A673 (cell line): ENCODE measurements at regions not wholly inside any gene's neighbourhood (a gene's known extent, or its start where the extent isn't known, plus 50 kb on each side); places are given as distances from the start of the nearest gene placed in this dataset.

Experiments
- BruUV-seq: library from RNA; stranded (reverse); fragments of 400-500 nt; replicated peaks from 2 replicates; lab custom pipeline; 2021; lab: Mats Ljungman, UMichigan
- CTCF ChIA-PET: fragments of 300-600 bp; sonication (Branson Sonifier 250); formaldehyde crosslinking; loops from one replicate; lab custom pipeline; 2022; ENCODE audit warnings: antibody characterized with exemption; lab: Charles Lee
- POLR2A ChIA-PET: fragments of 300-600 bp; sonication (Branson Sonifier 250); formaldehyde crosslinking; loops from one replicate; lab custom pipeline; 2022; ENCODE audit warnings: antibody characterized with exemption; ENCODE audit not compliant: low non-redundant PET; lab: Charles Lee
- DNase-seq: peaks from one replicate; pipeline ENCODE4 v3.0.0-alpha.2; 2015; ENCODE audit warnings: low spot score
- H3K27ac ChIP-seq: fragments of 200-600 bp; sonication (generic); 2 replicates; pipeline ENCODE4 v1.5.1; 2016; ENCODE audit warnings: mixed run types, low read depth, mild to moderate bottlenecking, mixed read lengths, antibody characterized with exemption, low read length; ENCODE audit not compliant: poor library complexity, severe bottlenecking
- H3K27me3 ChIP-seq: fragments of 200-600 bp; sonication (generic); replicated peaks from 2 replicates; pipeline ENCODE4 v1.6.1; 2017; ENCODE audit warnings: mixed run types, low read depth, mild to moderate bottlenecking, mixed read lengths, antibody characterized with exemption, low read length; ENCODE audit not compliant: insufficient read depth, poor library complexity
- H3K36me3 ChIP-seq: fragments of 200-600 bp; sonication (generic); 2 replicates; pipeline ENCODE4 v1.6.1; 2016; ENCODE audit warnings: mixed run types, mild to moderate bottlenecking, mixed read lengths, antibody characterized with exemption, low read length; ENCODE audit not compliant: insufficient read depth, poor library complexity, severe bottlenecking
- H3K4me1 ChIP-seq: fragments of 200-600 bp; sonication (generic); 2 replicates; pipeline ENCODE4 v1.6.1; 2017; ENCODE audit warnings: mixed run types, mild to moderate bottlenecking, mixed read lengths, antibody characterized with exemption, low read length; ENCODE audit not compliant: insufficient read depth, poor library complexity, severe bottlenecking
- H3K4me3 ChIP-seq: fragments of 200-600 bp; sonication (generic); 2 replicates; pipeline ENCODE4 v1.5.1; 2016; ENCODE audit warnings: low read depth, mixed run types, mild to moderate bottlenecking, mixed read lengths, low read length; ENCODE audit not compliant: poor library complexity, severe bottlenecking
- H3K9me3 ChIP-seq: fragments of 200-600 bp; sonication (generic); 2 replicates; pipeline ENCODE4 v1.6.1; 2016; ENCODE audit warnings: mixed run types, low read depth, mild to moderate bottlenecking, mixed read lengths, antibody characterized with exemption, low read length; ENCODE audit not compliant: poor library complexity, severe bottlenecking
- CTCF ChIP-seq: fragments of 300-800, 200-600 bp; sonication (generic); conservative IDR thresholded peaks from 2 replicates; pipeline ENCODE4 v1.5.1; 2017; ENCODE audit warnings: low read depth, mild to moderate bottlenecking, antibody characterized with exemption, low read length, moderate library complexity, mixed read lengths
- EZH2 ChIP-seq: fragments of 200-600 bp; sonication (generic); IDR thresholded peaks from 2 replicates; pipeline ENCODE4 v1.6.1; 2017; ENCODE audit warnings: borderline replicate concordance, low read depth, mild to moderate bottlenecking, mixed read lengths, antibody characterized with exemption, low read length; ENCODE audit not compliant: poor library complexity, severe bottlenecking
- intact Hi-C: fragments of 100-400 bp; cut with micrococcal nuclease; formaldehyde crosslinking; loops from one replicate; pipeline ENCODE4 v1.10.0; 2022; ENCODE audit not compliant: unreplicated experiment

GRCh38 chr20:24795436-24795835 is 153.6 kb upstream of the CST7 start:
- BruUV-seq, result no TSS peak

GRCh38 chr20:24796236-24796635 is 152.8 kb upstream of the CST7 start:
- Histone ChIP-seq H3K4me1 (no peaks in the 10 kb centered on the region), H3K27ac (no peak overlapping the region), H3K36me3 (no peaks in the 10 kb centered on the region), H3K27me3 (no peaks in the 10 kb centered on the region), H3K4me3 (no peak overlapping the region), H3K9me3 (no peaks in the 10 kb centered on the region)
- BruUV-seq, result no TSS peak
- POLR2A ChIA-PET, result no interaction called here
- CTCF ChIA-PET, result no interaction called here
- TF ChIP-seq CTCF, result no peak
- no peak for TF ChIP-seq EZH2
- intact Hi-C loops, result no loop called here
- no peak for DNase-seq

More at GRCh38 chr20:24795436-24795835, 153.6 kb upstream of the CST7 start:
- Histone ChIP-seq H3K4me1 (no peaks in the 10 kb centered on the region), H3K27ac (no peak overlapping the region), H3K27me3 (no peaks in the 10 kb centered on the region), H3K9me3 (no peaks in the 10 kb centered on the region), H3K4me3 (no peak overlapping the region), H3K36me3 (no peaks in the 10 kb centered on the region)
- CTCF ChIA-PET, result no interaction called here
- intact Hi-C loops, result no loop called here
- no peak for TF ChIP-seq CTCF
- TF ChIP-seq EZH2, result no peak
- POLR2A ChIA-PET, result no interaction called here
- DNase-seq, result no peak

GRCh38 chr20:24797113-24797512 is 152.0 kb upstream of the CST7 start:
- Histone ChIP-seq H3K36me3 (no peaks in the 10 kb centered on the region), H3K27me3 (no peaks in the 10 kb centered on the region), H3K4me1 (no peaks in the 10 kb centered on the region), H3K9me3 (no peaks in the 10 kb centered on the region), H3K27ac (no peak overlapping the region), H3K4me3 (no peak overlapping the region)
- BruUV-seq, result no TSS peak
- CTCF ChIA-PET, result no interaction called here
- TF ChIP-seq CTCF, result no peak
- no peak for TF ChIP-seq EZH2
- intact Hi-C loops, result no loop called here
- POLR2A ChIA-PET, result no interaction called here
- no peak for DNase-seq
